ENCODE measurements at regions not wholly inside any gene's neighbourhood (a gene's known extent, or its start where the extent isn't known, plus 50 kb on each side); places are given as distances from the start of the nearest gene placed in this dataset.
A peak's percentile ranks its signal among the peaks of the same experiment; 100 is the strongest.

- no peak overlapping the region for H3K27ac ChIP-seq
- H3K27me3 ChIP-seq = no peaks in the 10 kb centered on the region
- in situ Hi-C loops (cut with MboI; ENCODE audit: low pct_ligation_motif_present in 1 of 4, low pct_unique_long_range_greater_than_20kb in 1 of 4, low sequenced_read_pairs in 3 of 4) (loop anchor here in 1 of 4 donors (25.0 kb wide), 1 partner anchor 118 kb away; no protein-coding TSS in a partner anchor), intact Hi-C loops (cut with DNase I; ENCODE audit: low total_unique reads) (no loop called here)
- WGBS, 2 donors (ENCODE audit: low coverage in 1 of 2) = 81 to 91% methylated on average over 3 of the region's 3 CpGs
- H3K4me1 ChIP-seq = peaks cover 0 to 11% (median 5%) of the 10 kb centered on the region in 4 donors
- H3K4me3 ChIP-seq = no peak overlapping the region
- DNase-seq = no peak
- H3K9me3 ChIP-seq = no peaks in the 10 kb centered on the region
- TF ChIP-seq POLR2A (IDR thresholded peaks at IDR 0.05) (no peak), CTCF (IDR thresholded peaks at IDR 0.05) (no peak), POLR2AphosphoS5 (IDR thresholded peaks at IDR 0.05) (no peak), EP300 (IDR thresholded peaks at IDR 0.05; ENCODE audit: low read depth) (no peak)
- H3K36me3 ChIP-seq = no peaks in the 10 kb centered on the region
Measured at GRCh38 chr20:50329981-50330503, 139.4 kb downstream of the CEBPB start.

GRCh38 chr20:50330504-50331313 is 140.1 kb downstream of the CEBPB start:
- H3K27ac ChIP-seq = no peak overlapping the region
- intact Hi-C loops (cut with DNase I; ENCODE audit: low total_unique reads) = no loop called here
- no peaks in the 10 kb centered on the region for H3K36me3 ChIP-seq
- TF ChIP-seq POLR2AphosphoS5 (IDR thresholded peaks at IDR 0.05) = no peak
- TF ChIP-seq POLR2A (IDR thresholded peaks at IDR 0.05) = no peak
- TF ChIP-seq CTCF (IDR thresholded peaks at IDR 0.05) = no peak
- TF ChIP-seq EP300 (IDR thresholded peaks at IDR 0.05; ENCODE audit: low read depth) = no peak
- in situ Hi-C loops (cut with MboI; ENCODE audit: low pct_ligation_motif_present in 1 of 4, low pct_unique_long_range_greater_than_20kb in 1 of 4, low sequenced_read_pairs in 3 of 4) = loop anchor here in 1 of 4 donors (25.0 kb wide), 1 partner anchor 118 kb away; no protein-coding TSS in a partner anchor
- no peaks in the 10 kb centered on the region for H3K9me3 ChIP-seq
- 55 to 80% methylated on average over 2 to 17 of the region's 17 CpGs for WGBS, 2 donors (ENCODE audit: low coverage in 1 of 2)
- H3K4me1 ChIP-seq = peaks cover 0 to 11% (median 5%) of the 10 kb centered on the region in 4 donors
- H3K4me3 ChIP-seq = no peak overlapping the region
- peak; percentile 41 for DNase-seq
- no peaks in the 10 kb centered on the region for H3K27me3 ChIP-seq

GRCh38 chr20:50331469-50332363 is 141.1 kb downstream of the CEBPB start:
- no peaks in the 10 kb centered on the region for H3K27me3 ChIP-seq
- no peak overlapping the region for H3K4me3 ChIP-seq
- H3K4me1 ChIP-seq = peaks cover 0 to 11% (median 5%) of the 10 kb centered on the region in 4 donors
- in situ Hi-C loops (cut with MboI; ENCODE audit: low pct_ligation_motif_present in 1 of 4, low pct_unique_long_range_greater_than_20kb in 1 of 4, low sequenced_read_pairs in 3 of 4) (loop anchor here in 1 of 4 donors (25.0 kb wide), 1 partner anchor 119 kb away; no protein-coding TSS in a partner anchor), intact Hi-C loops (cut with DNase I; ENCODE audit: low total_unique reads) (no loop called here)
- TF ChIP-seq EP300 (IDR thresholded peaks at IDR 0.05; ENCODE audit: low read depth) = no peak
- TF ChIP-seq CTCF (IDR thresholded peaks at IDR 0.05) = no peak
- TF ChIP-seq POLR2A (IDR thresholded peaks at IDR 0.05) = no peak
- no peak for TF ChIP-seq POLR2AphosphoS5 (IDR thresholded peaks at IDR 0.05)
- WGBS, 2 donors (ENCODE audit: low coverage in 1 of 2) = 60 to 78% methylated on average over 1 to 10 of the region's 10 CpGs
- H3K27ac ChIP-seq = no peak overlapping the region
- no peaks in the 10 kb centered on the region for H3K9me3 ChIP-seq
- no peaks in the 10 kb centered on the region for H3K36me3 ChIP-seq
- DNase-seq = no peak
